HCT116 (cell line): ENCODE measurements at regions not wholly inside any gene's neighbourhood (a gene's known extent, or its start where the extent isn't known, plus 50 kb on each side); places are given as distances from the start of the nearest gene placed in this dataset.

ENCODE experiments used
- ZFX ChIP-seq: fragments of 450-650 bp; IDR thresholded peaks from 2 replicates; pipeline ENCODE4 v1.6.1; 2017
- TF ChIP-seq, protein P1 (sequence below), 3 experiments: fragments of 200-600 bp in 1 of 3; sonication (generic) in 1 of 3; IDR thresholded peaks in 2 of 3; conservative IDR thresholded peaks in 1 of 3; 2 replicates each; pipeline ENCODE4 v1.5.1; 2012 to 2017; ENCODE audit warnings: low read depth in 2 of 3, low read length in 2 of 3, antibody characterized with exemption in 1 of 3, borderline replicate concordance in 1 of 3, control low read depth in 1 of 3, mild to moderate bottlenecking in 1 of 3, mixed read lengths in 1 of 3, mixed run types in 1 of 3, moderate library complexity in 1 of 3; ENCODE audit not compliant: insufficient read depth in 1 of 3

DNA sequence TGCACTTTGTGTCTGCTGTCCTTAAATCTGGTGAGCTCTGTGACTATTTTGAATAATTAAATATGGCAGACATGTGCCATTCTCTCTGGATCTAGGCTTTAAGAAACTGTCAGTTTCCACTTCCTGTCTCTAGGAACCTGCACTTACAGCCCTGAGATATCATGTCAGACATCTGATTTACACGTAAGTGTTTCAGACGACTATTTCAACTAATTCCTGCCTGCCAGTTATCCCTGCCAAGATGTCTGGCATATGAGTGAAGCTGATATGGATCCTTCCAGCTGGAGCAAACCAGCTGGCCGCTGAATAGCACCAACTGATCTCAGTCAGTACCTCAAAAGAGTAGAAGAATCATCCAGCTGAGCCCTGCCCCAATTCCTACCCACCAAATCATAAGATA, 362.2 kb upstream of the SMIM30 start:
- TF ChIP-seq, protein P1, sequence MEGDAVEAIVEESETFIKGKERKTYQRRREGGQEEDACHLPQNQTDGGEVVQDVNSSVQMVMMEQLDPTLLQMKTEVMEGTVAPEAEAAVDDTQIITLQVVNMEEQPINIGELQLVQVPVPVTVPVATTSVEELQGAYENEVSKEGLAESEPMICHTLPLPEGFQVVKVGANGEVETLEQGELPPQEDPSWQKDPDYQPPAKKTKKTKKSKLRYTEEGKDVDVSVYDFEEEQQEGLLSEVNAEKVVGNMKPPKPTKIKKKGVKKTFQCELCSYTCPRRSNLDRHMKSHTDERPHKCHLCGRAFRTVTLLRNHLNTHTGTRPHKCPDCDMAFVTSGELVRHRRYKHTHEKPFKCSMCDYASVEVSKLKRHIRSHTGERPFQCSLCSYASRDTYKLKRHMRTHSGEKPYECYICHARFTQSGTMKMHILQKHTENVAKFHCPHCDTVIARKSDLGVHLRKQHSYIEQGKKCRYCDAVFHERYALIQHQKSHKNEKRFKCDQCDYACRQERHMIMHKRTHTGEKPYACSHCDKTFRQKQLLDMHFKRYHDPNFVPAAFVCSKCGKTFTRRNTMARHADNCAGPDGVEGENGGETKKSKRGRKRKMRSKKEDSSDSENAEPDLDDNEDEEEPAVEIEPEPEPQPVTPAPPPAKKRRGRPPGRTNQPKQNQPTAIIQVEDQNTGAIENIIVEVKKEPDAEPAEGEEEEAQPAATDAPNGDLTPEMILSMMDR (IDR thresholded peaks at IDR 0.05 in 2 of 3, conservative IDR thresholded peaks at IDR 0.05 in 1 of 3; ENCODE audit: borderline replicate concordance in 1 of 3, insufficient read depth in 1 of 3, low read depth in 2 of 3, low read length in 2 of 3): no peak
- TF ChIP-seq ZFX: no peak
